K562 (cell line): ENCODE measurements at regions not wholly inside any gene's neighbourhood (a gene's known extent, or its start where the extent isn't known, plus 50 kb on each side); places are given as distances from the start of the nearest gene placed in this dataset.

Source experiments
- BRF1 ChIP-seq: IDR thresholded peaks from 3 replicates; pipeline ENCODE4 v1.6.1; 2011; ENCODE audit warnings: borderline replicate concordance, mild to moderate bottlenecking; ENCODE audit not compliant: insufficient read length; ENCODE audit errors: extremely low read depth
- CEBPG ChIP-seq, 3 experiments: fragments of 200-800 bp in 1 of 3; sonication (Bioruptor generic) in 1 of 3; sonication (generic) in 1 of 3; formaldehyde crosslinking in 1 of 3; IDR thresholded peaks in 2 of 3; conservative IDR thresholded peaks in 1 of 3; 2 replicates each; pipeline versions ENCODE4 v1.6.1 to v1.8.0; 2016 to 2022; ENCODE audit warnings: missing compliant biosample characterization in 2 of 3, missing genetic modification characterization in 2 of 3, mild to moderate bottlenecking in 1 of 3, missing genetic modification reagents in 1 of 3
- CEBPZ ChIP-seq: fragments of 150-350 bp; IDR thresholded peaks from 2 replicates; pipeline ENCODE4 v1.6.1; 2014; ENCODE audit warnings: low read depth, mild to moderate bottlenecking, low read length, borderline replicate concordance
- CREB1 ChIP-seq, 2 experiments: sonication (generic) in 1 of 2; formaldehyde crosslinking in 1 of 2; IDR thresholded peaks; 2 replicates each; pipeline versions ENCODE4 v1.6.1 to v1.8.0; 2012 to 2022; ENCODE audit warnings: inconsistent platforms in 1 of 2, mild to moderate bottlenecking in 1 of 2, missing genetic modification reagents in 1 of 2, moderate library complexity in 1 of 2
- CREM ChIP-seq: IDR thresholded peaks from 2 replicates; pipeline ENCODE4 v1.6.1; 2014; ENCODE audit warnings: antibody characterized with exemption, low read depth
- DMBX1 ChIP-seq: fragments of 250-450 bp; sonication (Bioruptor Pico); IDR thresholded peaks from 2 replicates; pipeline ENCODE4 v1.8.0; 2022; ENCODE audit warnings: inconsistent platforms, mild to moderate bottlenecking, moderate library complexity, borderline replicate concordance
- DPF2 ChIP-seq: fragments of 450-650 bp; IDR thresholded peaks from 2 replicates; pipeline ENCODE4 v1.6.1; 2016
- EP300 ChIP-seq: IDR thresholded peaks from 2 replicates; pipeline ENCODE4 v1.6.1; 2012; ENCODE audit warnings: low read length, improper control_type of control experiment
- HDAC2 ChIP-seq: fragments of 450-650 bp; IDR thresholded peaks from 2 replicates; pipeline ENCODE4 v1.6.1; 2016; ENCODE audit warnings: mild to moderate bottlenecking
- HOXB6 ChIP-seq: fragments of 250-450 bp; sonication (Bioruptor Pico); IDR thresholded peaks from 2 replicates; pipeline ENCODE4 v1.5.1; 2022; ENCODE audit warnings: mild to moderate bottlenecking, borderline replicate concordance
- KLF16 ChIP-seq: IDR thresholded peaks from 2 replicates; pipeline ENCODE4 v1.6.1; 2016; ENCODE audit warnings: antibody characterized with exemption
- MCM3 ChIP-seq: fragments of 450-650 bp; IDR thresholded peaks from 2 replicates; pipeline ENCODE4 v1.6.1; 2016
- NR3C1 ChIP-seq: sonication (generic); formaldehyde crosslinking; IDR thresholded peaks from 2 replicates; pipeline ENCODE4 v1.8.1; 2022; ENCODE audit warnings: missing genetic modification reagents
- OTX1 ChIP-seq: fragments of 450-650 bp; formaldehyde crosslinking; IDR thresholded peaks from 2 replicates; pipeline ENCODE4 v1.4.0; 2022; ENCODE audit warnings: mild to moderate bottlenecking
- PML ChIP-seq: IDR thresholded peaks from 2 replicates; pipeline ENCODE4 v1.6.1; 2012; ENCODE audit warnings: low read length, inconsistent platforms
- RCOR1 ChIP-seq, 2 experiments: IDR thresholded peaks; 2 replicates each; pipeline ENCODE4 v1.6.1; 2012; ENCODE audit warnings: low read depth in 2 of 2, low read length in 2 of 2, borderline replicate concordance in 1 of 2, improper control_type of control experiment in 1 of 2
- STAT5B ChIP-seq: fragments of 250-450 bp; sonication (Bioruptor Pico); IDR thresholded peaks from 2 replicates; pipeline ENCODE4 v1.8.0; 2021; ENCODE audit warnings: mild to moderate bottlenecking, inconsistent platforms
- TAL1 ChIP-seq: fragments of 450-650 bp; IDR thresholded peaks from 2 replicates; pipeline ENCODE4 v1.6.1; 2016; ENCODE audit warnings: mild to moderate bottlenecking
- ZBTB7A ChIP-seq: IDR thresholded peaks from 2 replicates; pipeline ENCODE4 v1.6.1; 2011; ENCODE audit warnings: low read depth, mild to moderate bottlenecking, low read length, moderate library complexity, borderline replicate concordance; ENCODE audit not compliant: control insufficient read depth
- ZC3H4 ChIP-seq: sonication (generic); formaldehyde crosslinking; IDR thresholded peaks from 2 replicates; pipeline ENCODE4 v1.9.0; 2021; ENCODE audit warnings: missing genetic modification reagents, borderline replicate concordance
- ZFP30 ChIP-seq: fragments of 250-450 bp; sonication (Bioruptor Pico); IDR thresholded peaks from 2 replicates; pipeline ENCODE4 v1.8.0; 2022; ENCODE audit warnings: moderate library complexity, mild to moderate bottlenecking, inconsistent platforms, borderline replicate concordance
- ZNF134 ChIP-seq: fragments of 250-450 bp; sonication (Bioruptor Pico); conservative IDR thresholded peaks from 2 replicates; pipeline ENCODE4 v1.4.0; 2020
- ZNF212 ChIP-seq: fragments of 450-650 bp; formaldehyde crosslinking; IDR thresholded peaks from 2 replicates; pipeline ENCODE4 v1.4.0; 2020; ENCODE audit warnings: mild to moderate bottlenecking
- ZNF217 ChIP-seq: sonication (generic); formaldehyde crosslinking; IDR thresholded peaks from 2 replicates; pipeline ENCODE4 v1.8.0; 2022; ENCODE audit warnings: mild to moderate bottlenecking, missing genetic modification reagents
- ZNF224 ChIP-seq: sonication (generic); formaldehyde crosslinking; IDR thresholded peaks from 2 replicates; pipeline ENCODE4 v1.8.0; 2022; ENCODE audit warnings: mild to moderate bottlenecking, missing genetic modification reagents
- ZNF23 ChIP-seq: fragments of 250-450 bp; sonication (Bioruptor Pico); IDR thresholded peaks from 2 replicates; pipeline ENCODE4 v1.4.0; 2020; ENCODE audit warnings: mild to moderate bottlenecking
- ZNF311 ChIP-seq: fragments of 250-450 bp; sonication (Bioruptor Pico); IDR thresholded peaks from 2 replicates; pipeline ENCODE4 v1.4.0; 2020; ENCODE audit warnings: mild to moderate bottlenecking, moderate library complexity
- ZNF444 ChIP-seq: fragments of 250-450 bp; sonication (Bioruptor Pico); IDR thresholded peaks from 2 replicates; pipeline ENCODE4 v1.4.0; 2020; ENCODE audit warnings: mild to moderate bottlenecking, moderate library complexity
- ZNF77 ChIP-seq: fragments of 250-450 bp; sonication (Bioruptor Pico); IDR thresholded peaks from 2 replicates; pipeline ENCODE4 v1.5.0; 2020

- TF ChIP-seq CEBPZ: no peak
- TF ChIP-seq HDAC2: no peak
- TF ChIP-seq CEBPG (CRISPR knock-in tag; IDR thresholded peaks at IDR 0.05): peak; percentile 52; the same call in 1 of the 2 replicates
- no peak for TF ChIP-seq CEBPG (tag; conservative IDR thresholded peaks at IDR 0.05 in 1 of 2, IDR thresholded peaks at IDR 0.05 in 1 of 2)
- TF ChIP-seq ZNF217 (CRISPR knock-in tag): no peak
- no peak for TF ChIP-seq HOXB6 (CRISPR knock-in tag)
- no peak for TF ChIP-seq ZNF23 (CRISPR knock-in tag)
- TF ChIP-seq CREM: 0 out of 2 replicates have a peak, but pooled peaks have one; percentile 11
- 0 out of 2 replicates have a peak, but pooled peaks have one; percentile 26 for TF ChIP-seq ZNF311 (CRISPR knock-in tag)
- no peak for TF ChIP-seq ZNF224 (CRISPR knock-in tag)
- TF ChIP-seq DMBX1 (CRISPR knock-in tag): peak; percentile 75
- no peak for TF ChIP-seq ZNF212 (CRISPR knock-in tag)
- TF ChIP-seq ZNF134 (CRISPR knock-in tag): no peak
- TF ChIP-seq ZBTB7A: peak; percentile 66
- no peak for TF ChIP-seq NR3C1
- no peak for TF ChIP-seq BRF1
- TF ChIP-seq ZC3H4 (CRISPR knock-in tag): no peak
- TF ChIP-seq KLF16: peak; percentile 86
- TF ChIP-seq RCOR1 (IDR thresholded peaks at IDR 0.05; ENCODE audit: borderline replicate concordance in 1 of 2, low read depth in 2 of 2, low read length in 2 of 2): peak in 1 of 2 experiments; percentile 35; a peak in 1 of 4 replicates
- no peak for TF ChIP-seq STAT5B (CRISPR knock-in tag)
- TF ChIP-seq EP300: peak; percentile 81
- no peak for TF ChIP-seq ZNF77 (CRISPR knock-in tag)
- peak; percentile 24; the same call in 1 of the 2 replicates for TF ChIP-seq CREB1 (IDR thresholded peaks at IDR 0.05)
- no peak for TF ChIP-seq CREB1 (CRISPR knock-in tag; IDR thresholded peaks at IDR 0.05)
- TF ChIP-seq TAL1: peak; percentile 91
- TF ChIP-seq PML: peak; percentile 86
- TF ChIP-seq ZNF444: no peak
- no peak for TF ChIP-seq ZFP30 (CRISPR knock-in tag)
- no peak for TF ChIP-seq MCM3
- TF ChIP-seq OTX1 (CRISPR knock-in tag): no peak
- TF ChIP-seq DPF2: peak; percentile 69; the same call in 1 of the 2 replicates
Observed at GRCh38 chr3:182726258-182727142, 66.8 kb upstream of the ATP11B start (continued).
